HFFc6 (cell line): ENCODE measurements at regions not wholly inside any gene's neighbourhood (a gene's known extent, or its start where the extent isn't known, plus 50 kb on each side); places are given as distances from the start of the nearest gene placed in this dataset.
"Not testable (repeated sequence)": the region's sequence is repeated elsewhere in the genome, so short reads cannot be mapped to it uniquely, and the experiment has no call there.

Source experiments
- DNase-seq: peaks from one replicate; pipeline ENCODE4 v3.0.0-alpha.2; 2018
- H3K27ac Mint-ChIP-seq: 2 replicates; pipeline ENCODE4 v1.8.0; 2020; ENCODE audit warnings: mild to moderate bottlenecking, mixed read lengths
- H3K27me3 Mint-ChIP-seq: 2 replicates; pipeline ENCODE4 v1.8.0; 2021; ENCODE audit warnings: mild to moderate bottlenecking, moderate library complexity, mixed read lengths; ENCODE audit not compliant: insufficient read depth
- H3K36me3 Mint-ChIP-seq: 2 replicates; pipeline ENCODE4 v1.8.0; 2021; ENCODE audit warnings: low read depth, mixed read lengths
- H3K4me1 Mint-ChIP-seq: 2 replicates; pipeline ENCODE4 v1.8.0; 2020; ENCODE audit warnings: low read depth, mixed read lengths
- H3K4me3 Mint-ChIP-seq: 2 replicates; pipeline ENCODE4 v1.8.0; 2020; ENCODE audit warnings: mild to moderate bottlenecking, moderate library complexity, mixed read lengths
- H3K9me3 Mint-ChIP-seq: 2 replicates; pipeline ENCODE4 v1.8.0; 2020; ENCODE audit warnings: mild to moderate bottlenecking, mixed read lengths
- CTCF ChIP-seq: fragments of 200-600 bp; sonication (generic); IDR thresholded peaks from 2 replicates; pipeline ENCODE4 v1.5.0; 2021; ENCODE audit warnings: antibody characterized with exemption, mild to moderate bottlenecking

GRCh38 chr2:75432761-75433361, 127.9 kb downstream of the EVA1A start:
- no peaks in the 10 kb centered on the region for H3K36me3 Mint-ChIP-seq
- no peaks in the 10 kb centered on the region for H3K9me3 Mint-ChIP-seq
- no peak overlapping the region for H3K4me3 Mint-ChIP-seq
- DNase-seq: no peak
- no peaks in the 10 kb centered on the region for H3K4me1 Mint-ChIP-seq
- TF ChIP-seq CTCF: no peak
- peaks cover 47% of the 10 kb centered on the region for H3K27me3 Mint-ChIP-seq
- H3K27ac Mint-ChIP-seq: no peak overlapping the region

GRCh38 chr2:75431763-75432162, 129.0 kb downstream of the EVA1A start:
- Mint-ChIP-seq H3K27ac (no peak overlapping the region), H3K4me3 (no peak overlapping the region), H3K4me1 (no peaks in the 10 kb centered on the region), H3K36me3 (no peaks in the 10 kb centered on the region), H3K27me3 (peaks cover 50% of the 10 kb centered on the region), H3K9me3 (no peaks in the 10 kb centered on the region)
- TF ChIP-seq CTCF: no peak
- no peak for DNase-seq

GRCh38 chr2:75431276-75431675, 129.5 kb downstream of the EVA1A start:
- TF ChIP-seq CTCF: no peak
- no peak overlapping the region for H3K27ac Mint-ChIP-seq
- no peaks in the 10 kb centered on the region for H3K36me3 Mint-ChIP-seq
- no peaks in the 10 kb centered on the region for H3K4me1 Mint-ChIP-seq
- H3K4me3 Mint-ChIP-seq: no peak overlapping the region
- DNase-seq: no peak
- H3K27me3 Mint-ChIP-seq: peaks cover 45% of the 10 kb centered on the region
- H3K9me3 Mint-ChIP-seq: no peaks in the 10 kb centered on the region

- H3K4me3 Mint-ChIP-seq, H3K4me1 Mint-ChIP-seq: not testable (repeated sequence)
Observed at GRCh38 chr2:75430449-75430848, 130.3 kb downstream of the EVA1A start.

GRCh38 chr2:75428646-75429443, 131.9 kb downstream of the EVA1A start:
- no peak for TF ChIP-seq CTCF
- H3K4me1 Mint-ChIP-seq: peaks cover 7% of the 10 kb centered on the region
- no peak overlapping the region for H3K4me3 Mint-ChIP-seq
- peaks cover 30% of the 10 kb centered on the region for H3K27me3 Mint-ChIP-seq
- no peak overlapping the region for H3K27ac Mint-ChIP-seq
- no peaks in the 10 kb centered on the region for H3K36me3 Mint-ChIP-seq
- no peaks in the 10 kb centered on the region for H3K9me3 Mint-ChIP-seq
- no peak for DNase-seq

More at GRCh38 chr2:75430449-75430848, 130.3 kb downstream of the EVA1A start:
- not testable (repeated sequence) for H3K9me3 Mint-ChIP-seq, DNase-seq, H3K36me3 Mint-ChIP-seq, H3K27ac Mint-ChIP-seq
- H3K27me3 Mint-ChIP-seq: peaks cover 40% of the 10 kb centered on the region

- Mint-ChIP-seq H3K4me1 (peaks cover 7% of the 10 kb centered on the region), H3K27ac (no peak overlapping the region), H3K4me3 (no peak overlapping the region), H3K27me3 (peaks cover 24% of the 10 kb centered on the region), H3K36me3 (no peaks in the 10 kb centered on the region), H3K9me3 (no peaks in the 10 kb centered on the region)
- DNase-seq: no peak
- no peak for TF ChIP-seq CTCF
Observed at GRCh38 chr2:75428060-75428459, 132.7 kb downstream of the EVA1A start.
